Skeletal muscle tissue (tissue), 3 donors: ENCODE measurements at regions not wholly inside any gene's neighbourhood (a gene's known extent, or its start where the extent isn't known, plus 50 kb on each side); places are given as distances from the start of the nearest gene placed in this dataset.

ENCODE experiments used
- H3K27ac ChIP-seq: one replicate; pipeline ENCODE4 v1.7.0; 2013; ENCODE audit warnings: mild to moderate bottlenecking, low read depth, low read length, inconsistent platforms
- H3K27me3 ChIP-seq, 3 donors: one replicate each; pipeline ENCODE4 v1.7.0; 2013; ENCODE audit warnings: low read length in 3 of 3; ENCODE audit not compliant: control insufficient read depth in 3 of 3, insufficient read depth in 3 of 3
- H3K36me3 ChIP-seq, 3 donors: one replicate each; pipeline ENCODE4 v1.7.0; 2013; ENCODE audit warnings: low read length in 3 of 3; ENCODE audit not compliant: control insufficient read depth in 3 of 3, insufficient read depth in 3 of 3
- H3K4me1 ChIP-seq, 3 donors: one replicate each; pipeline ENCODE4 v1.7.0; 2013; ENCODE audit warnings: low read length in 3 of 3, mild to moderate bottlenecking in 3 of 3; ENCODE audit not compliant: control insufficient read depth in 3 of 3, insufficient read depth in 3 of 3
- H3K4me3 ChIP-seq, 3 donors: one replicate each; pipeline ENCODE4 v1.7.0; 2013; ENCODE audit warnings: low read length in 3 of 3
- H3K9ac ChIP-seq, 3 donors: one replicate each; pipeline ENCODE4 v1.7.0; 2013; ENCODE audit warnings: low read length in 3 of 3, mild to moderate bottlenecking in 3 of 3, moderate library complexity in 2 of 3, low read depth in 1 of 3
- H3K9me3 ChIP-seq, 3 donors: one replicate each; pipeline ENCODE4 v1.7.0; 2013; ENCODE audit warnings: low read length in 3 of 3; ENCODE audit not compliant: control insufficient read depth in 3 of 3
- donor health status: Osteomylitis.

DNA sequence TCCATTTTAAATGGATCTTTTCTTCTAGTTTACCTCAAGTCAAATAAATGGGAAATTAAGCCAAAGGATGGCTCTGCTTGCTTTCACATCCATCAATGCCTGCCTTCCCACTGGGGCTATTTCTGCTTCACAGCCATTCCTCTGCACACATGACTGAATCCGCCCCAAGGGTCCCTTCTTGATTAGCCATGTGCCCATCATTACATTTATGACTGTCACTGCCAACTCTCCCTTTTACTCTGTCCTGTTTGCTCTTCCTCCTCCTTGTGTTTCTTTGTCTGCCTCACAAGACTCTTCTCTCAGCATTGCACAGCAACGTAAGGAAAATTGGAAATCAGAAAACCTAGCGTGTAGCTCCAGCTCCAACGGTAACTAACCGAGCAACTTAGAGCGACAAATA, 410.2 kb downstream of the TBC1D4 start:
- Histone ChIP-seq H3K4me1 (no peaks in the 10 kb centered on the region), H3K27me3 (no peaks in the 10 kb centered on the region), H3K9ac (no peak overlapping the region), H3K4me3 (no peak overlapping the region), H3K9me3 (no peaks in the 10 kb centered on the region), H3K27ac (no peak overlapping the region), H3K36me3 (no peaks in the 10 kb centered on the region)

DNA sequence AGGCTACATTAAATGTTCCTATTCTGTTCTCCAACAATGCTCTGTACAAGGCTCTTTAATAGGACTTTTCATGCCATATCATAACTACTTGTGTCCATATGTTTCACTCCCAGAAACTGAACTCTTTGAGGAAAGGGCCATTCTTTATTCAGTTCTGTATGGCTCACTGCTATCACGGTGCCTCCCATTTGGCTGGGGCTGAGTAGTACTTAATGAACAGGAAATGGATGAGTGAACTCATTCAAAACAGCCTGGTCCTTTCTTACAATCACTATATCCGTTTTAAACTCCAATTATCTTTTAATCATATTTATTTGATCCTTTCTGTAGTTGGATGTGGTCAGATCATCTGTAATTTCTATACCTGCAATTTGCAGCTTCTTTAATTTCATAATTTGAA, 410.6 kb downstream of the TBC1D4 start:
- no peaks in the 10 kb centered on the region for H3K36me3 ChIP-seq
- no peak overlapping the region for H3K27ac ChIP-seq
- no peak overlapping the region for H3K4me3 ChIP-seq
- no peaks in the 10 kb centered on the region for H3K4me1 ChIP-seq
- no peaks in the 10 kb centered on the region for H3K27me3 ChIP-seq
- H3K9ac ChIP-seq: no peak overlapping the region
- no peaks in the 10 kb centered on the region for H3K9me3 ChIP-seq

DNA sequence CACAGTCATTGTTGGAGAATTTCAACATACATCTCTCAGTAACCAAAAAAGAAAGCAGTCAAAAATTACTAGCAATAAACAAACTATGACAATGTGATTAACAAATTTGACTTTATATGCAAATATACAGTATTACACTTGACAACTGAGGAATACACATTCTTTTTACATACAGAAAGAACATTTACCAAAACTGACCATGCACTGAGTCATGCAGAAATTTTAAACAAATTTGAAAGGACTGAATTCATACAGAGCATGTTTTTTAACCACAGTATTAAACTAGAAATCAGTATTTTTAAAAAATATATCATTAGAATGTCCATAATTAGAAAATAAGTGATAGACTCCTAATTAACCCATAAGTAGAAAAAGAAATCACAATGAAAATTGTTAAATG, 420.1 kb downstream of the TBC1D4 start:
- H3K27ac ChIP-seq: no peak overlapping the region
- no peaks in the 10 kb centered on the region for H3K36me3 ChIP-seq
- H3K9me3 ChIP-seq: no peaks in the 10 kb centered on the region
- no peak overlapping the region for H3K4me3 ChIP-seq
- H3K27me3 ChIP-seq: no peaks in the 10 kb centered on the region
- no peaks in the 10 kb centered on the region for H3K4me1 ChIP-seq
- no peak overlapping the region for H3K9ac ChIP-seq

GRCh38 chr13:75055296-75055695, 426.7 kb downstream of the TBC1D4 start:
- H3K36me3 ChIP-seq: no peaks in the 10 kb centered on the region

DNA sequence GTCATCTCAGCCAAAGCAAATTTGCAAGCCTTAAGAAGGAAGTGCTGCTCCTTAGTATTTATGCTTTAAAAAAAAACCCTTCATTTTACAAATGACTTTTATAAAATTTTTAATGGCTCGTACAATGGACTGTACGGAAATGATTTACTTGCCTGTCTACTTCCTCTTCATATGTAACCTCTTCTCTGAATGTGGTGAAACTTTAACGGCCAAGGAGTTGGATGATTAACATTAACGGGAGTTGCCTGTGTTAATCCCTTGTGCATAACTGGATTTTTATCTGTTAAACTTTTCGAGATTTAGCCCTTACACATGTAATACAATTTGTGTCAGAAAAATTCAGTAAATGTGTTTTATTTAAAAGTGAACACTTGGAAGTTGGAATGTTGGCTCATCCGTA, 429.4 kb downstream of the TBC1D4 start:
- no peaks in the 10 kb centered on the region for H3K36me3 ChIP-seq
- H3K9ac ChIP-seq: no peak overlapping the region
- H3K4me1 ChIP-seq: no peaks in the 10 kb centered on the region
- no peaks in the 10 kb centered on the region for H3K9me3 ChIP-seq
- H3K4me3 ChIP-seq: no peak overlapping the region
- H3K27me3 ChIP-seq: no peaks in the 10 kb centered on the region
- no peak overlapping the region for H3K27ac ChIP-seq

More at GRCh38 chr13:75055296-75055695, 426.7 kb downstream of the TBC1D4 start:
- H3K9me3 ChIP-seq: no peaks in the 10 kb centered on the region
- no peak overlapping the region for H3K4me3 ChIP-seq
- H3K27ac ChIP-seq: no peak overlapping the region
- no peaks in the 10 kb centered on the region for H3K27me3 ChIP-seq
- no peak overlapping the region for H3K9ac ChIP-seq
- H3K4me1 ChIP-seq: no peaks in the 10 kb centered on the region

DNA sequence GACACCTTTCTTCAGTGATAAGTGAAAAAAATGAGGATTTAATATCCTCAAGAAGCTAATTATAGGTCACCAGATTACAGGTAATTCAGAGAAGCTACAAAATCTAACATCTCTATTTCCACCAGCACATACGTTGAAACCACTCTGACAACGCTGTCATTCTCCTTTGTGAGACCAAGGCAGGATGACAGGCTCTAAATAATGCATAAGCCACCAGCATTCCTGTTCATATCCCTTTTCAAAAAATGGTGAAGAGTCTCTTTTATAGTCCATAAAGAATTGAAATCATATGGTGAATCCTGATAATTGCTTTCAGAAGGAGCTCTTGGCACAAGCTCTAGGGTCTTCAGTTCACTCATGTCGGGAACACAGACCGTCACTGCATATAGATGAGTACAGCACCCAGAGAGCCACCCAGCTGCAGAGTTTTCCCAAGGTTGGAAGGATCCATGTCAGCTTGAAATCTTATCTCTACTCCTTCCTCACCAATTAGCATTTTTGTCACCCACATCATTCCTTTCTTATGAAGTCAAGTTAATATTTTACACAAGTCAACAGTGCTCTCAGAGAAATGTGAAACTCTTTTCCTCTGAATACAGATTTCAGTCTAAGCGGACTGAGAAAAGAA, 431.4 kb downstream of the TBC1D4 start:
- Histone ChIP-seq H3K9ac (no peak overlapping the region), H3K4me1 (no peaks in the 10 kb centered on the region), H3K4me3 (no peak overlapping the region), H3K36me3 (no peaks in the 10 kb centered on the region), H3K27ac (no peak overlapping the region), H3K27me3 (no peaks in the 10 kb centered on the region), H3K9me3 (no peaks in the 10 kb centered on the region)

DNA sequence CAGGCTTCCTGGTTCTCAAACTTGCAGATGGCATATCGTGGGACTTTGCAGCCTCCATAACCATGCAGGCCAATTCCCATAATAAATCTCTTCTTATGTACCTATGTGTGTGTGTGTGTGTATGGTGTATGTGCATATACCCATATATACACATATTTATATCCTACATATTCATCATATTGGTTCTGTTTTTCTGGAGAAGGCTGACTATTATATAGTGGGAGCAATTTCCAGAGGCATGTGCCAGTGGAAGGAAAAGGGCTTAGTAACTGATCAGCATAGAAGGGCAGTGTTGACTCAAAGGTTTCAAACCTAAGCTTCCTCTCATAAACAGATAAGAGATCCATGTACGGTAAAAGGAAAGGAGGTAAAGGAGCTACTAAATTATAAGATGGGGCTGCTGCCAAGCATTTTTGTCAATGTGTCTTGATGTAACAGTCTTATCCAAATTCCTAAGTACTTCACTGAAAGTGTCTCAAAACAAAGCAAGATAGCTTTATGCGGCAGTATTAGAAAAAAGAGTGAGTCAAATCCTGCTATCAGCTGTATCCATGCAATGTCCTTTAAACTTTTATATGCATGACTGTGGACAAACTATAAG, 432.1 kb downstream of the TBC1D4 start:
- H3K9me3 ChIP-seq: no peaks in the 10 kb centered on the region
- H3K9ac ChIP-seq: no peak overlapping the region
- H3K4me3 ChIP-seq: no peak overlapping the region
- no peaks in the 10 kb centered on the region for H3K4me1 ChIP-seq
- H3K36me3 ChIP-seq: no peaks in the 10 kb centered on the region
- H3K27me3 ChIP-seq: no peaks in the 10 kb centered on the region
- no peak overlapping the region for H3K27ac ChIP-seq

GRCh38 chr13:75042807-75043206, 439.2 kb downstream of the TBC1D4 start:
- no peak overlapping the region for H3K4me3 ChIP-seq
- H3K9ac ChIP-seq: no peak overlapping the region
- no peak overlapping the region for H3K27ac ChIP-seq
- no peaks in the 10 kb centered on the region for H3K4me1 ChIP-seq
- H3K27me3 ChIP-seq: no peaks in the 10 kb centered on the region
- H3K36me3 ChIP-seq: no peaks in the 10 kb centered on the region
- H3K9me3 ChIP-seq: no peaks in the 10 kb centered on the region

DNA sequence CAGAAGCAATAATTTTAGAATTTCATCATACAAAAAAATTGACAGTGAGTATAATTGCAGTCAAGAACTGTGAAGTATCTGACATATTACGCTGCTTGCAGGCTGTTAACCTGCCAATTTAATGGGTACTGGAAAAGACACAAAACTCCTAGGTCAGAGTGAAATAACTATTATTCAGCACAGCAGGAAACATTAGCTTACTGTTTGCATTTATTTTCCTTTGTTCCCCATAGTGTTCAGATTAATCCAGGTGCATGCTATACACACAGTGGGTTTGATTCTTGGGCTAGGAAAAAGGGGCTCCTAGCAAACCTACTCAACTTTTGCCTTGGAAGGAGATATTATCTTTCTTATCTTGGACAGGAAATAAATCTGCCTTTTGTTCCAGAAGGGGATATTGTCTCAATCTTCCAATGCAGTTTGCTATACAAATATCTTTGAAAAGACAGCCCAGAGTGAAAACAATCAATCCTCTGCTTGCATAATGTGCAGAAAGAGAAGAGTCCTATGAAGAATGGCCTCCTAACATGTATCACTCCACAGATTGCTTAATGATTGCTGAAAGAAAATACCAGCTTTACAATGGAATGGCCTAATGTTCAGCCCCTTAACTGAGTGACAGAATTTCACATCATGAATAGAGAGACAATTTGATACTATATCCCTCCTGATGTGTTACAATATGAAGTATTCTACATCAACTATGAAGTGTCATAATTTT, 443.4 kb downstream of the TBC1D4 start:
- Histone ChIP-seq H3K27ac (no peak overlapping the region), H3K9ac (no peak overlapping the region), H3K9me3 (peaks cover 0 to 4% (median 0%) of the 10 kb centered on the region in 3 donors), H3K36me3 (no peaks in the 10 kb centered on the region), H3K27me3 (no peaks in the 10 kb centered on the region), H3K4me1 (no peaks in the 10 kb centered on the region), H3K4me3 (no peak overlapping the region)

- H3K27ac ChIP-seq: no peak overlapping the region
- no peaks in the 10 kb centered on the region for H3K9me3 ChIP-seq
- H3K27me3 ChIP-seq: no peaks in the 10 kb centered on the region
- no peak overlapping the region for H3K4me3 ChIP-seq
- no peaks in the 10 kb centered on the region for H3K36me3 ChIP-seq
- no peak overlapping the region for H3K9ac ChIP-seq
- H3K4me1 ChIP-seq: no peaks in the 10 kb centered on the region
Measured at GRCh38 chr13:75025956-75026355, 456.0 kb downstream of the TBC1D4 start.
